ENCODE measurements at regions not wholly inside any gene's neighbourhood (a gene's known extent, or its start where the extent isn't known, plus 50 kb on each side); places are given as distances from the start of the nearest gene placed in this dataset.

GRCh38 chr3:118533676-118534075, 501.0 kb downstream of the IGSF11 start:
- no peak for TF ChIP-seq CTCF (IDR thresholded peaks at IDR 0.05; ENCODE audit: insufficient read depth, low read depth, low read length)
- TF ChIP-seq EZH2 (IDR thresholded peaks at IDR 0.05; ENCODE audit: insufficient read depth, low read length) = no peak

All from astrocyte (in vitro differentiated cells and primary cell).